H54 (cell line): ENCODE measurements at regions not wholly inside any gene's neighbourhood (a gene's known extent, or its start where the extent isn't known, plus 50 kb on each side); places are given as distances from the start of the nearest gene placed in this dataset.

Experiments used
- DNase-seq: peaks from one replicate; pipeline ENCODE4 v3.0.0; 2011; ENCODE audit warnings: low spot score, mixed read lengths; ENCODE audit not compliant: insufficient read length
- FAIRE-seq: peaks from 3 replicates; lab custom pipeline; 2011; peaks lifted over from hg19 to GRCh38; lab: Jason Lieb, UNC
- POLR2A ChIP-seq: IDR thresholded peaks from 2 replicates; pipeline ENCODE4 v1.6.1; 2011; ENCODE audit warnings: low read depth, mild to moderate bottlenecking, low read length

DNA sequence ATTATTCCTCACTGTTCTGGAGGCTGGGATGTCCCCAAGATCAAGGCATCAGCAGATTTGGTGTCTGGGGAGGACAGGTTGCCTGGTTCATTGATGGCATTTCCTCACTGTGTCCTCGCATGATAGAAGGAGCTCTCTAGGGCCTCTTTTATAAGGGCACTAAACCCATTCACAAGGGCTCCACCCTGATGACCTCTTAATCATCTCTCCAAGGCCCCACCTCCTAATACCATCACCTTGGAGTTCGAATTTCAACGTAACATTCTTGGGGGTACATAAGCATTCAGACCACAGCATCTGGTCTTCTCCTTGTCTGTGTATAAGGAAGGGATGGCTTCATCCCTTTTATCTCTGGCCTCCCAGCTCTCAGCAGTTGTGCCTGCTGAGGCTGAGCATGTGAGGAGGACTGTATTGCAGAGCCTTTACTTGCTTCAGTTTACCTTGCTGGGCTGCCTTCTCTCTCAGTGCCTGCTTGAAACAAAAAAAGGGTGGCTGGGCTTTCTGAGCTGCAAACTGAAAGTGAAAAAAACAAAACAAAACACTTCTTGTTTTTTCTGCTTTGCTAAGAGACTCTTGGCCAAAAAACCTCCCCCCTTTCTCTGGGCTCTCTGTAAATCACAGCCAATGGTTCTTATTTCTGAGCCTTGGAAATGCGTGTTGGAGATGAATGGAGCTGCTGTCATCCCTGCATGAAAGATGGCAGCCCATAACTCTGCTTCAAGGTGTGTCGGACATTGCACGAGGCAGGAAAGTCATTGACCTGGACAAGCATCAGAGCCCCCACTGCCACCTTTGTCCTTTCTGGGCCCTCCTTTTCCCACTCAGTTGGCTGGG, 75.8 kb downstream of the RHOU start:
- TF ChIP-seq POLR2A = no peak
- DNase-seq = no peak
- FAIRE-seq = no peak

GRCh38 chr1:228811712-228812305, 76.5 kb downstream of the RHOU start:
- DNase-seq (no peak), FAIRE-seq (no peak)
- TF ChIP-seq POLR2A = no peak

- DNase-seq (no peak), FAIRE-seq (no peak)
These were observed 77.7 kb downstream of the RHOU start for GRCh38 chr1:228812961-228813360.

DNA sequence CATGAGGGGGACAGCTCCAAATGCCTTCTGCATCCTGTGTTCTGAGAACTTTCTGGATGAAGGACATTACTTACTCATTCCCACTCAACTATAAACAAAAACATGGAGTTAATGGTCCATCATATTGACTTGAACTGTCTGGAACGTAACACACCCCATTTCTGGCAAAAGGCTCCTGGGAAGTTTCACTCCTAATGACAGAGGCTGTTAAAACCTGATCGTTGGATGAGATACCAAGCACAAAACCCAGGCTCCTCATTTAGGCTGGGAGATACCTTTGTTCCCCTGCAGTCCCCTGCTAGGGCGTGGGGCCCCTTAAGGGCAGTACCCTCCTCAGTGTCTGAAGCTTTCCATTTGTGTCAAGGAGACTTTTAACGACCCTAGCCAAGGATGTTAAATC, 78.9 kb downstream of the RHOU start:
- FAIRE-seq (no peak), DNase-seq (no peak)
- TF ChIP-seq POLR2A = no peak

More at GRCh38 chr1:228812961-228813360, 77.7 kb downstream of the RHOU start:
- TF ChIP-seq POLR2A = no peak

- no peak for DNase-seq
- TF ChIP-seq POLR2A = no peak
- FAIRE-seq = no peak
These were observed 83.0 kb downstream of the RHOU start for GRCh38 chr1:228818296-228818695.

GRCh38 chr1:228818928-228819630, 83.8 kb downstream of the RHOU start:
- no peak for DNase-seq
- no peak for FAIRE-seq

DNA sequence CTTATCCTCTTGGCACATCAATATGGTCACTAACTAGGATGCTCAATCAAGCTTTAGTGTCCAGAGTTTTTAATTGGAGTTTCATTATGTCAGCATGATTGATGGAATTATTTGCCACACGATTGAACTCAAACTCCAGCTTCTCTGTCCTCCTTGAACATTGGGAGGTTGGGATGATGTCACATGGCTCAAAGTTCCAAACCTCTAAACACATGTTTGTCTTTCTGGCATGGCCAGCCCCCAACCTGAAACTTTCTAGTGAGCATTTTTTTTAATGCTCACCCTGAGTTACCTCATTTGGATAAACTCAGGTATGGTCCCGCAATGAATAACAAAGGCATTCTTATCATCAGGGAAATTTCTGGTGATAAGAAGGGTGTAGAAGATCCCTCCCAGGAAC, 86.0 kb downstream of the RHOU start:
- DNase-seq (no peak), FAIRE-seq (no peak)

More at GRCh38 chr1:228818928-228819630, 83.8 kb downstream of the RHOU start:
- TF ChIP-seq POLR2A = no peak

GRCh38 chr1:228823200-228823599, 87.9 kb downstream of the RHOU start:
- TF ChIP-seq POLR2A = no peak
- DNase-seq = no peak
- no peak for FAIRE-seq

More for the DNA sequence above, 86.0 kb downstream of the RHOU start:
- no peak for TF ChIP-seq POLR2A

DNA sequence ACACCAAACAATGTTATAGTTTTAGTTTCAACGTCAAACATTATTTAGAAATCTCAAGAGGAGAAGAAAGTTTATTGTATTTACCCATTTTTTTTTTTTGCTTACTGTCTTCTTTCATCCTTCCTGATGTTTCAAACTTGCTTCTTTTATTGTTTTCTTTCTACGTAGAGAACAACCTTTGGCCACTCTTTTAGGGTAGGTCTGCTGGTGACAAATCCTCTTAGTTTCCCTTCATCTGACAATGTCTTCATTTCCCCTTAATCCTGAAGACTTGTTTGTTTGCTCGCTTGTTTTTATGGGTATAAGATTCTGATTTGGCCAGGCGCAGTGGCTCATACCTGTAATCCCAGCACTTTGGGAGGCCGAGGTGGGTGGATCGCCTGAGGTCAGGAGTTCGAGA, 89.1 kb downstream of the RHOU start:
- no peak for DNase-seq
- TF ChIP-seq POLR2A = no peak
- no peak for FAIRE-seq

DNA sequence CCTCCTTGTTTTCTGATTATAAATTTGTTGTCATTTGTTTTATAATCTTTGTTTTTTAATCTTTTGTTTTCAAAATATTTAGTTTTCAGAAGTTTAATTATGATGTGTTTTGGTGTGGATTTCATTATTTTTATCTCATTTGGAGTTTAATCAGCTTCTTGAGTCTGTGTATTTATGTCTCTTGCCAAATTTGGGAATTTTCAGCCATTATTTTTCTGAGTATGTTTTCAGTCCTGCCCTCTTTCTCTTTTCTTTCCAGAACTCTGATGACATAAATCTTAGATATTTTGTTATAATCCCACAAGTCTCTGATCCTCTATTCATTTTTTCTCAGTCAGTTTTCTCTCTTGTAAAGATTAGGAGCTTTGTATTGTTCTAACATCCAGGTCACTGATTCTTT, 89.8 kb downstream of the RHOU start:
- DNase-seq = no peak
- FAIRE-seq = no peak
- TF ChIP-seq POLR2A = no peak

DNA sequence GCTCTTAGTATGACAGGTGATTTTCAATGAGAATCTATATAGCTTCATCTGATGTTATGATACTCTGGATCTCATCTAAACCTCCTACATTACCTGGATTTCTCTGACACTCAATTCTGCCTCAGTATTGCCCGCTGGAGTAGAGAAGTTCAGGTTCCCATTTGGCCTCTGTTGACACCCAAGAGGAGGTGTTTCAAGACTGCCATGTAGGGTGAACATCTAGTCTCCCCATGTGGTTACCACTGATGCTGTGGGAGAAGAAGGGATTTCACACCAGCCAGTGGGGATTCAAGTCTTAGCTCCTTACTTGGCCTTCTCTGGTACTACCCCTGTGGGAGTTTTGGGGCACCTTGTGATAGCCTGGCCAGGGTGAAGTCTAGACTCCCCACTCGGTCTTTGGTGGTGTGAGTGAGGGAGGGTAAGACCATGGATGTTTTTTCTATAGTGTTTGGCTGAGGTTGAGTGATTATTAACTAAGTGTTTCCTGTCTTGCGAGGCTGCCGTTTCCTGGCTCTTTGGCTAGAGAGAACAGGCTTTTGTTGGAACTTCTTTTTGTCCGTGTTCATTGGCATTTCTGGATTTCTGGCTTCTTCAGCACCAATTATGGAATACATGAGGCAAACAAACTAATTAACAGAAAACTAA, 90.7 kb downstream of the RHOU start:
- TF ChIP-seq POLR2A = no peak
- FAIRE-seq (no peak), DNase-seq (no peak)

GRCh38 chr1:228827019-228827418, 91.7 kb downstream of the RHOU start:
- TF ChIP-seq POLR2A = no peak
- no peak for DNase-seq
- no peak for FAIRE-seq

DNA sequence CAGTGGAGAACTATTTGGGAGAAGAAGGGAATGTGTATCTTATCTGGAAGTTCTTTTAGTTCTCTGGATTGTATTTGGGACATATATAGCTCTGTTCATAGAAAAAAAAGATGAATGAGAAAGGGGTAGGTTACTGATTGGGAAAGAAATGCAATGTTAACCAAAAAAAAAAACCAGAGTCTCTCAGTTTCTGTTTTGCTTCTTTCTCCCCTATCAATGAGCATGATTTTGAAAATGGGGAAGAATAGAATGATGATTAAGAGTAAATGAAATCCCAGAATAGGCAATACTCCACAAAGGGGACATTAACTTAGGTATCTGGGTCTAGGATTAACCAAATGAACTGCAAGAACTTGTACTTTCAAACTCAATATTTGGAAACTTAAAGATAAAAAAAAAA, 92.9 kb downstream of the RHOU start:
- FAIRE-seq = no peak
- TF ChIP-seq POLR2A = no peak
- no peak for DNase-seq
